Gastroesophageal sphincter (tissue), 4 donors: ENCODE measurements at regions not wholly inside any gene's neighbourhood (a gene's known extent, or its start where the extent isn't known, plus 50 kb on each side); places are given as distances from the start of the nearest gene placed in this dataset.

Experiments used
- ATAC-seq: fragments of 150-250 bp; one replicate; pipeline ENCODE4 v1.9.1; 2016; ENCODE audit warnings: mild to moderate bottlenecking, moderate library complexity
- H3K27ac ChIP-seq, 4 donors: fragments of 200-600 bp; sonication (generic) in 3 of 4; 1 replicate in 3 of 4; 2 replicates in 1 of 4; pipeline ENCODE4 v1.5.1; 2016 to 2019
- H3K27me3 ChIP-seq: fragments of 200-600 bp; sonication (generic); one replicate; pipeline ENCODE4 v1.5.1; 2019
- H3K36me3 ChIP-seq, 2 donors: fragments of 200-600 bp; sonication (generic); one replicate each; pipeline ENCODE4 v1.5.1; 2019; ENCODE audit warnings: control low read depth in 1 of 2
- H3K4me1 ChIP-seq, 3 donors: fragments of 200-600 bp; sonication (generic); 1 replicate in 2 of 3; 2 replicates in 1 of 3; pipeline ENCODE4 v1.5.1; 2016 to 2019; ENCODE audit warnings: control low read depth in 2 of 3
- H3K4me3 ChIP-seq, 2 donors: fragments of 200-600 bp; sonication (generic); one replicate each; pipeline ENCODE4 v1.5.1; 2019; ENCODE audit warnings: mild to moderate bottlenecking in 1 of 2, moderate library complexity in 1 of 2
- H3K9me3 ChIP-seq, 3 donors: fragments of 200-600 bp; sonication (generic); one replicate each; pipeline ENCODE4 v1.5.1; 2017 to 2019; ENCODE audit warnings: control low read depth in 2 of 3
- CTCF ChIP-seq, 4 experiments: fragments of 200-600 bp in 2 of 4; fragments of 450-650 bp in 2 of 4; sonication (generic) in 1 of 4; IDR thresholded peaks; one replicate each; pipeline ENCODE4 v1.5.1; 2017 to 2019; ENCODE audit warnings: antibody characterized with exemption in 4 of 4, mild to moderate bottlenecking in 2 of 4, moderate library complexity in 2 of 4
- EP300 ChIP-seq: sonication (generic); formaldehyde crosslinking; IDR thresholded peaks from one replicate; pipeline ENCODE4 v1.6.1; 2017; ENCODE audit warnings: antibody characterized with exemption, mild to moderate bottlenecking
- POLR2A ChIP-seq, 2 donors: fragments of 450-650 bp; IDR thresholded peaks; one replicate each; pipeline ENCODE4 v1.6.1; 2017; ENCODE audit warnings: antibody characterized with exemption in 2 of 2, mild to moderate bottlenecking in 2 of 2, moderate library complexity in 1 of 2
- POLR2AphosphoS5 ChIP-seq: sonication (generic); formaldehyde crosslinking; IDR thresholded peaks from one replicate; pipeline ENCODE4 v1.6.1; 2017; ENCODE audit warnings: antibody characterized with exemption
- WGBS, 2 donors: methylation state at CpG; one replicate each; pipeline ENCODE4 v1.1.5; 2018; ENCODE audit warnings: low coverage in 1 of 2; 5-methylcytosine and 5-hydroxymethylcytosine counted together

GRCh38 chr2:13542642-13543041 lies 825.9 kb downstream of the TRIB2 start:
- Histone ChIP-seq H3K4me1 (no peaks in the 10 kb centered on the region), H3K4me3 (no peak overlapping the region), H3K27ac (no peak overlapping the region), H3K9me3 (no peaks in the 10 kb centered on the region), H3K27me3 (no peaks in the 10 kb centered on the region), H3K36me3 (no peaks in the 10 kb centered on the region)
- no peak for ATAC-seq
- no peak for TF ChIP-seq POLR2AphosphoS5
- no peak for TF ChIP-seq CTCF (IDR thresholded peaks at IDR 0.05)
- TF ChIP-seq POLR2A (IDR thresholded peaks at IDR 0.05) = no peak
- no peak for TF ChIP-seq EP300
- 86 to 89% methylated on average over 5 of the region's 5 CpGs for WGBS, 2 donors

GRCh38 chr2:13543550-13543949 lies 826.8 kb downstream of the TRIB2 start:
- Histone ChIP-seq H3K27me3 (no peaks in the 10 kb centered on the region), H3K27ac (no peak overlapping the region), H3K9me3 (no peaks in the 10 kb centered on the region), H3K4me3 (no peak overlapping the region), H3K4me1 (no peaks in the 10 kb centered on the region), H3K36me3 (no peaks in the 10 kb centered on the region)
- 80 to 90% methylated on average over 1 of the region's 1 CpG for WGBS, 2 donors
- no peak for ATAC-seq
- TF ChIP-seq POLR2A (IDR thresholded peaks at IDR 0.05) (no peak), EP300 (no peak), POLR2AphosphoS5 (no peak), CTCF (IDR thresholded peaks at IDR 0.05) (no peak)

GRCh38 chr2:13545320-13545719 lies 828.6 kb downstream of the TRIB2 start:
- 58 to 74% methylated on average over 2 of the region's 2 CpGs for WGBS, 2 donors
- no peak for TF ChIP-seq CTCF (IDR thresholded peaks at IDR 0.05)
- no peak for TF ChIP-seq EP300
- TF ChIP-seq POLR2A (IDR thresholded peaks at IDR 0.05) = no peak
- TF ChIP-seq POLR2AphosphoS5 = no peak

GRCh38 chr2:13546131-13546530 lies 829.4 kb downstream of the TRIB2 start:
- WGBS, 2 donors = 31 to 38% methylated on average over 1 of the region's 1 CpG
- no peak overlapping the region for H3K4me3 ChIP-seq
- no peak for ATAC-seq

More at GRCh38 chr2:13545320-13545719, 828.6 kb downstream of the TRIB2 start:
- Histone ChIP-seq H3K27ac (no peak overlapping the region), H3K4me3 (no peak overlapping the region), H3K36me3 (no peaks in the 10 kb centered on the region), H3K9me3 (no peaks in the 10 kb centered on the region), H3K4me1 (no peaks in the 10 kb centered on the region), H3K27me3 (no peaks in the 10 kb centered on the region)
- ATAC-seq = no peak

More at GRCh38 chr2:13546131-13546530, 829.4 kb downstream of the TRIB2 start:
- Histone ChIP-seq H3K27me3 (no peaks in the 10 kb centered on the region), H3K4me1 (no peaks in the 10 kb centered on the region), H3K9me3 (no peaks in the 10 kb centered on the region), H3K27ac (no peak overlapping the region), H3K36me3 (no peaks in the 10 kb centered on the region)
- TF ChIP-seq CTCF (IDR thresholded peaks at IDR 0.05) (no peak), POLR2A (IDR thresholded peaks at IDR 0.05) (no peak), POLR2AphosphoS5 (no peak), EP300 (no peak)
